Endothelial cell of umbilical vein (primary cell): ENCODE measurements at regions not wholly inside any gene's neighbourhood (a gene's known extent, or its start where the extent isn't known, plus 50 kb on each side); places are given as distances from the start of the nearest gene placed in this dataset.

Source experiments
- BruUV-seq: library from RNA; stranded (reverse); fragments of 400-500 nt; replicated peaks from 2 replicates; lab custom pipeline; 2021; lab: Mats Ljungman, UMichigan
- CTCF ChIA-PET: fragments of 300-600, 350-600 bp; sonication (Branson Sonifier 250); formaldehyde crosslinking; loops from one replicate; lab custom pipeline; 2021; ENCODE audit warnings: antibody characterized with exemption, inconsistent platforms; lab: Charles Lee
- POLR2A ChIA-PET: fragments of 300-600, 350-600 bp; sonication (Branson Sonifier 250); formaldehyde crosslinking; loops from one replicate; lab custom pipeline; 2021; ENCODE audit warnings: antibody characterized with exemption, inconsistent platforms; lab: Charles Lee
- DNase-seq: peaks from one replicate; pipeline ENCODE4 v3.0.0-alpha.2; 2011; ENCODE audit warnings: low read depth, low spot score
- FAIRE-seq: peaks from 2 replicates; lab custom pipeline; 2011; peaks lifted over from hg19 to GRCh38; lab: Jason Lieb, UNC
- H2AFZ ChIP-seq: 2 replicates; pipeline ENCODE4 v1.6.0; 2012; ENCODE audit warnings: low read depth, low read length, control low read depth, inconsistent platforms
- H3K27ac ChIP-seq: 2 replicates; pipeline ENCODE4 v1.5.1; 2011; ENCODE audit warnings: low read depth, mild to moderate bottlenecking, control low read depth, low read length, moderate library complexity; ENCODE audit not compliant: insufficient read depth
- H3K27me3 ChIP-seq, 2 experiments: 2 replicates each; pipeline versions ENCODE4 v1.6.0 to v1.6.1; 2011; ENCODE audit warnings: low read length in 2 of 2, mixed read lengths in 1 of 2; ENCODE audit not compliant: control insufficient read depth in 2 of 2, insufficient read depth in 2 of 2
- H3K36me3 ChIP-seq, 2 experiments: 2 replicates in 1 of 2; 3 replicates in 1 of 2; pipeline ENCODE4 v1.5.1; 2011; ENCODE audit warnings: low read length in 2 of 2, mild to moderate bottlenecking in 1 of 2, moderate library complexity in 1 of 2; ENCODE audit not compliant: control insufficient read depth in 2 of 2, insufficient read depth in 2 of 2; ENCODE audit errors: extremely low read depth in 1 of 2
- H3K4me1 ChIP-seq: 3 replicates; pipeline ENCODE4 v1.5.1; 2011; ENCODE audit warnings: mild to moderate bottlenecking, low read length; ENCODE audit not compliant: control insufficient read depth, insufficient read depth; ENCODE audit errors: extremely low read depth
- H3K4me2 ChIP-seq: 2 replicates; pipeline ENCODE4 v1.6.1; 2011; ENCODE audit warnings: low read length, control low read depth, mixed read lengths; ENCODE audit not compliant: insufficient read depth
- H3K4me3 ChIP-seq, 3 experiments: fragments of 200-600 bp in 1 of 3; sonication (generic), shearing (Covaris generic) in 1 of 3; replicated peaks in 1 of 3; 2 replicates each; pipeline ENCODE4 v1.5.1; 2011 to 2016; ENCODE audit warnings: control low read depth in 3 of 3, low read length in 3 of 3, mild to moderate bottlenecking in 2 of 3, inconsistent platforms in 1 of 3, low read depth in 1 of 3, moderate library complexity in 1 of 3; ENCODE audit not compliant: insufficient read depth in 1 of 3
- H3K79me2 ChIP-seq: 2 replicates; pipeline ENCODE4 v1.6.0; 2012; ENCODE audit warnings: low read length, inconsistent platforms; ENCODE audit not compliant: control insufficient read depth, insufficient read depth
- H3K9ac ChIP-seq: replicated peaks from 2 replicates; pipeline ENCODE3; 2011; ENCODE audit warnings: low read length, control low read depth; ENCODE audit not compliant: insufficient read depth; ENCODE audit errors: extremely low read depth
- H3K9me1 ChIP-seq: replicated peaks from 3 replicates; pipeline ENCODE4 v1.6.0; 2011; ENCODE audit warnings: mild to moderate bottlenecking, low read length; ENCODE audit not compliant: control insufficient read depth, insufficient read depth; ENCODE audit errors: extremely low read depth
- H3K9me3 ChIP-seq: replicated peaks from 2 replicates; pipeline ENCODE4 v1.5.1; 2012; ENCODE audit warnings: low read length, inconsistent platforms; ENCODE audit not compliant: control insufficient read depth, insufficient read depth
- H4K20me1 ChIP-seq: replicated peaks from 2 replicates; pipeline ENCODE3; 2011; ENCODE audit warnings: mild to moderate bottlenecking, low read length; ENCODE audit not compliant: control insufficient read depth, insufficient read depth; ENCODE audit errors: extremely low read depth
- EZH2 ChIP-seq: IDR thresholded peaks from 2 replicates; pipeline ENCODE4 v1.6.1; 2012; ENCODE audit warnings: borderline replicate concordance, low read depth, mild to moderate bottlenecking, moderate library complexity, low read length, inconsistent platforms; ENCODE audit not compliant: severe bottlenecking
- FOS ChIP-seq: IDR thresholded peaks from 2 replicates; pipeline ENCODE4 v1.6.1; 2011; ENCODE audit warnings: mild to moderate bottlenecking, low read length, moderate library complexity, borderline replicate concordance; ENCODE audit not compliant: insufficient read depth
- GATA2 ChIP-seq: IDR thresholded peaks from 2 replicates; pipeline ENCODE4 v1.7.0; 2011; ENCODE audit warnings: low read depth, mild to moderate bottlenecking, moderate library complexity, mixed read lengths, low read length; ENCODE audit not compliant: insufficient read length, insufficient read depth
- JUN ChIP-seq: IDR thresholded peaks from 2 replicates; pipeline ENCODE4 v1.6.1; 2011; ENCODE audit warnings: borderline replicate concordance, low read depth; ENCODE audit not compliant: insufficient read length, insufficient read depth
- MYC ChIP-seq: IDR thresholded peaks from one replicate; pipeline ENCODE4 v1.6.1; 2011; ENCODE audit warnings: mild to moderate bottlenecking, low read depth, low read length
- POLR2A ChIP-seq: IDR thresholded peaks from 2 replicates; pipeline ENCODE4 v1.6.1; 2012; ENCODE audit warnings: low read depth, mild to moderate bottlenecking, control low read depth, low read length
- POLR2AphosphoS5 ChIP-seq: IDR thresholded peaks from 2 replicates; pipeline ENCODE4 v1.6.1; 2012; ENCODE audit warnings: low read depth, mild to moderate bottlenecking, control low read depth, low read length, moderate library complexity; ENCODE audit not compliant: insufficient read depth
- dilution Hi-C: fragments of 300-500 bp; cut with MboI; formaldehyde crosslinking; loops from one replicate; pipeline ENCODE4 v1.15.0; 2019; ENCODE audit warnings: low sequenced_read_pairs; ENCODE audit not compliant: extremely low pct_ligation_motif_present
- intact Hi-C: fragments of 100-400 bp; cut with micrococcal nuclease; formaldehyde crosslinking; loops from one replicate; pipeline ENCODE4 v1.10.0; 2022
- TF ChIP-seq, protein P1 (sequence below): IDR thresholded peaks from 2 replicates; pipeline ENCODE4 v1.6.1; 2011; ENCODE audit not compliant: insufficient read depth, insufficient read length
- TF ChIP-seq, protein P2 (sequence below), 2 donors: IDR thresholded peaks; 1 replicate in 1 of 2; 2 replicates in 1 of 2; pipeline ENCODE4 v1.5.1; 2011; ENCODE audit warnings: low read length in 2 of 2, mild to moderate bottlenecking in 2 of 2, moderate library complexity in 2 of 2, control low read depth in 1 of 2, inconsistent platforms in 1 of 2, low read depth in 1 of 2; ENCODE audit not compliant: insufficient read depth in 1 of 2; ENCODE audit errors: extremely low read depth in 1 of 2

DNA sequence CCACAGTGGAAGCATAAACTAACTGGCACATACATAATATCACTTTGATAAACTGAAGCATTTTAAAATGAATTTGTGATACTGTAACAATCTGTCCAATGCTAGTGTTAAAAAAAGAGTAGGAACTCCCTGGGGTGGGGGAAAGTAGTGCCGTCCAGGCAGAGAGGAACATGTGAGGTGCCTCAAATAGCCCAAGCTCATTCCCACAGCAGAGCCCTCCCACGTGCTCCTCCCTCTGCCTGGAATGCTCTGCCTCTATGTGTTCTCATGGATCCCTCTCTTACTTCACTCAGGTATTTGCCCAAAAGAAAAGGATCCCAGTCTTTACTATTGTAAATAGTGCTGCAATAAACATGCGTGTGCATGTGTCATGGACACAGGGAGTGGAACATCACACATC is 188.1 kb downstream of the NHLRC3 start:
- H3K36me3 ChIP-seq = no peaks in the 10 kb centered on the region
- BruUV-seq = no TSS peak
- H3K79me2 ChIP-seq = no peaks in the 10 kb centered on the region
- no peak overlapping the region for H3K9ac ChIP-seq
- dilution Hi-C loops = no loop called here
- H3K27ac ChIP-seq = no peak overlapping the region
- H3K9me1 ChIP-seq = no peaks in the 10 kb centered on the region
- ChIA-PET CTCF (interaction anchor here (1.0 kb wide), 1 partner anchor 386 kb away, joined by 3 read pairs; no protein-coding TSS in a partner anchor), POLR2A (no interaction called here)
- intact Hi-C loops = no loop called here
- peaks cover 0 to 3% of the 10 kb centered on the region in 2 experiments for H3K27me3 ChIP-seq
- TF ChIP-seq, protein P1, sequence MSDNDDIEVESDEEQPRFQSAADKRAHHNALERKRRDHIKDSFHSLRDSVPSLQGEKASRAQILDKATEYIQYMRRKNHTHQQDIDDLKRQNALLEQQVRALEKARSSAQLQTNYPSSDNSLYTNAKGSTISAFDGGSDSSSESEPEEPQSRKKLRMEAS = no peak
- TF ChIP-seq POLR2AphosphoS5 (no peak), EZH2 (no peak), FOS (no peak), MYC (no peak), GATA2 (no peak), JUN (no peak), POLR2A (no peak)
- TF ChIP-seq, protein P2, sequence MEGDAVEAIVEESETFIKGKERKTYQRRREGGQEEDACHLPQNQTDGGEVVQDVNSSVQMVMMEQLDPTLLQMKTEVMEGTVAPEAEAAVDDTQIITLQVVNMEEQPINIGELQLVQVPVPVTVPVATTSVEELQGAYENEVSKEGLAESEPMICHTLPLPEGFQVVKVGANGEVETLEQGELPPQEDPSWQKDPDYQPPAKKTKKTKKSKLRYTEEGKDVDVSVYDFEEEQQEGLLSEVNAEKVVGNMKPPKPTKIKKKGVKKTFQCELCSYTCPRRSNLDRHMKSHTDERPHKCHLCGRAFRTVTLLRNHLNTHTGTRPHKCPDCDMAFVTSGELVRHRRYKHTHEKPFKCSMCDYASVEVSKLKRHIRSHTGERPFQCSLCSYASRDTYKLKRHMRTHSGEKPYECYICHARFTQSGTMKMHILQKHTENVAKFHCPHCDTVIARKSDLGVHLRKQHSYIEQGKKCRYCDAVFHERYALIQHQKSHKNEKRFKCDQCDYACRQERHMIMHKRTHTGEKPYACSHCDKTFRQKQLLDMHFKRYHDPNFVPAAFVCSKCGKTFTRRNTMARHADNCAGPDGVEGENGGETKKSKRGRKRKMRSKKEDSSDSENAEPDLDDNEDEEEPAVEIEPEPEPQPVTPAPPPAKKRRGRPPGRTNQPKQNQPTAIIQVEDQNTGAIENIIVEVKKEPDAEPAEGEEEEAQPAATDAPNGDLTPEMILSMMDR (IDR thresholded peaks at IDR 0.05; ENCODE audit: extremely low read depth in 1 of 2, insufficient read depth in 1 of 2, low read depth in 1 of 2, low read length in 2 of 2) = no peak
- H4K20me1 ChIP-seq = no peaks in the 10 kb centered on the region
- DNase-seq = no peak
- no peak overlapping the region for H3K4me3 ChIP-seq
- H3K4me1 ChIP-seq = no peaks in the 10 kb centered on the region
- H3K9me3 ChIP-seq = no peaks in the 10 kb centered on the region
- H3K4me2 ChIP-seq = no peak overlapping the region
- no peak overlapping the region for H2AFZ ChIP-seq
- FAIRE-seq = no peak
